Neuronal stem cell (in vitro differentiated cells): ENCODE measurements at regions not wholly inside any gene's neighbourhood (a gene's known extent, or its start where the extent isn't known, plus 50 kb on each side); places are given as distances from the start of the nearest gene placed in this dataset.

Experiments used
- DNase-seq: peaks from one replicate; pipeline ENCODE4 v3.0.0-alpha.2; 2013; ENCODE audit warnings: low spot score
- H2AFZ ChIP-seq: one replicate; pipeline ENCODE4 v1.6.1; 2013; ENCODE audit warnings: mild to moderate bottlenecking, low read length, inconsistent platforms
- H2AK5ac ChIP-seq: 2 replicates; pipeline ENCODE4 v1.6.1; 2013; ENCODE audit warnings: low read depth, mild to moderate bottlenecking, inconsistent platforms, low read length, moderate library complexity, mixed read lengths
- H2BK120ac ChIP-seq: 2 replicates; pipeline ENCODE4 v1.6.1; 2013; ENCODE audit warnings: low read depth, mild to moderate bottlenecking, inconsistent platforms, low read length, moderate library complexity, mixed read lengths
- H2BK12ac ChIP-seq: one replicate; pipeline ENCODE4 v1.6.1; 2013; ENCODE audit warnings: low read length, inconsistent platforms
- H2BK15ac ChIP-seq: 2 replicates; pipeline ENCODE4 v1.6.1; 2013; ENCODE audit warnings: mild to moderate bottlenecking, low read length, inconsistent platforms, mixed read lengths
- H2BK5ac ChIP-seq: one replicate; pipeline ENCODE4 v1.6.1; 2013; ENCODE audit warnings: inconsistent platforms, mild to moderate bottlenecking, low read length, moderate library complexity
- H3K14ac ChIP-seq: one replicate; pipeline ENCODE4 v1.6.1; 2013; ENCODE audit warnings: low read length, inconsistent platforms
- H3K18ac ChIP-seq: 2 replicates; pipeline ENCODE4 v1.6.1; 2013; ENCODE audit warnings: low read length, inconsistent platforms
- H3K23ac ChIP-seq: 2 replicates; pipeline ENCODE4 v1.6.1; 2013; ENCODE audit warnings: low read depth, mild to moderate bottlenecking, mixed read lengths, low read length, inconsistent platforms; ENCODE audit not compliant: poor library complexity
- H3K27ac ChIP-seq: replicated peaks from 3 replicates; pipeline ENCODE4 v1.5.1; 2013; ENCODE audit warnings: low read length, inconsistent platforms
- H3K27me3 ChIP-seq, 3 experiments: 2 replicates each; pipeline ENCODE4 v1.6.1; 2013; ENCODE audit warnings: low read length in 3 of 3, mild to moderate bottlenecking in 2 of 3, inconsistent platforms in 1 of 3, low read depth in 1 of 3, mixed read lengths in 1 of 3, moderate library complexity in 1 of 3; ENCODE audit not compliant: control insufficient read depth in 3 of 3, insufficient read depth in 3 of 3
- H3K36me3 ChIP-seq, 2 donors: replicated peaks in 1 of 2; 2 replicates each; pipeline ENCODE4 v1.6.1; 2013; ENCODE audit warnings: low read length in 2 of 2; ENCODE audit not compliant: control insufficient read depth in 2 of 2, insufficient read depth in 2 of 2
- H3K4ac ChIP-seq: 2 replicates; pipeline ENCODE4 v1.6.1; 2013; ENCODE audit warnings: inconsistent platforms, mild to moderate bottlenecking, low read length, moderate library complexity
- H3K4me1 ChIP-seq, 2 donors: 1 replicate in 1 of 2; 2 replicates in 1 of 2; pipeline ENCODE4 v1.6.1; 2013; ENCODE audit warnings: low read length in 2 of 2, low read depth in 1 of 2; ENCODE audit not compliant: control insufficient read depth in 2 of 2, insufficient read depth in 1 of 2
- H3K4me2 ChIP-seq: one replicate; pipeline ENCODE4 v1.6.1; 2013; ENCODE audit warnings: mild to moderate bottlenecking, low read length, inconsistent platforms; ENCODE audit not compliant: insufficient read depth, poor library complexity, severe bottlenecking
- H3K4me3 ChIP-seq, 2 donors: 2 replicates each; pipeline ENCODE4 v1.5.1; 2013; ENCODE audit warnings: low read length in 2 of 2, mild to moderate bottlenecking in 2 of 2, inconsistent platforms in 1 of 2, moderate library complexity in 1 of 2
- H3K79me1 ChIP-seq: one replicate; pipeline ENCODE4 v1.6.1; 2013; ENCODE audit warnings: low read depth, mild to moderate bottlenecking, inconsistent platforms, low read length, moderate library complexity
- H3K9ac ChIP-seq: one replicate; pipeline ENCODE4 v1.6.1; 2013; ENCODE audit warnings: mild to moderate bottlenecking, low read depth, low read length, inconsistent platforms; ENCODE audit not compliant: poor library complexity
- H3K9me3 ChIP-seq, 2 donors: replicated peaks in 1 of 2; 2 replicates each; pipeline versions ENCODE3 to v1.6.1; 2013; ENCODE audit warnings: low read length in 2 of 2, mild to moderate bottlenecking in 2 of 2, inconsistent platforms in 1 of 2, low read depth in 1 of 2, mixed read lengths in 1 of 2, moderate library complexity in 1 of 2; ENCODE audit not compliant: control insufficient read depth in 2 of 2, insufficient read depth in 1 of 2
- H4K8ac ChIP-seq: one replicate; pipeline ENCODE4 v1.6.1; 2013; ENCODE audit warnings: low read depth, mild to moderate bottlenecking, inconsistent platforms, low read length, moderate library complexity
- H4K91ac ChIP-seq: one replicate; pipeline ENCODE4 v1.6.1; 2013; ENCODE audit warnings: low read length, low read depth, mild to moderate bottlenecking, inconsistent platforms; ENCODE audit not compliant: poor library complexity
- WGBS, 2 donors: extraction: QIAGEN DNeasy Blood & Tissue Kit; methylation state at CpG; one replicate each; pipeline ENCODE4 v1.1.7; 2013; ENCODE audit warnings: missing lambda C conversion rate in 2 of 2, mixed read lengths in 1 of 2; ENCODE audit not compliant: insufficient read length in 2 of 2, insufficient replicate concordance in 1 of 2; ENCODE audit errors: extremely low coverage in 2 of 2; 5-methylcytosine and 5-hydroxymethylcytosine counted together

DNA sequence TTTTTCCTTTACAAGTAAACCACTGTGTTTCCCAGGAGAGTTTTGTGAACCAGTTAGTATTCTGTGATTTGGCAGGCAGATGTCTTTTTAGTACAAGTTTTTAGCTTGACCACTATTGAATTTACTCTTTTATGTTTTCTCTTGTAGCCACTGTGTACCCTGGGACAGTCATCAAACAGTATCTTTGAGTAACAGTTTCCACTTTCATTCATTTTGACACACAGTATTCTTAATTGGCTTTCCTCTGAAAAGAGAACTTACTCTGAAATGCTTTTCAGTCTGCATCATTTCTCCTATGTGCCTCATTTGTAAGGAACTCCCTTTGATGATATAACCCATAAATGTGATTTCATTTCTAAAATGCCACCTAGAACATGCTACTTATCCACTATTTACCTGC, 476.5 kb downstream of the PDGFC start:
- Histone ChIP-seq H2BK12ac (no peak overlapping the region), H2AFZ (no peak overlapping the region), H3K4me1 (no peaks in the 10 kb centered on the region), H3K4me3 (no peak overlapping the region), H3K4ac (no peak overlapping the region), H4K8ac (no peak overlapping the region), H4K91ac (no peak overlapping the region), H3K27me3 (no peaks in the 10 kb centered on the region), H3K79me1 (no peaks in the 10 kb centered on the region), H2BK15ac (no peak overlapping the region), H3K9ac (no peak overlapping the region), H2BK120ac (no peak overlapping the region), H3K14ac (no peak overlapping the region), H2AK5ac (no peak overlapping the region), H3K36me3 (no peaks in the 10 kb centered on the region), H3K23ac (no peak overlapping the region), H2BK5ac (no peak overlapping the region), H3K9me3 (no peaks in the 10 kb centered on the region), H3K18ac (no peak overlapping the region), H3K27ac (no peak overlapping the region), H3K4me2 (no peak overlapping the region)
- no peak for DNase-seq

DNA sequence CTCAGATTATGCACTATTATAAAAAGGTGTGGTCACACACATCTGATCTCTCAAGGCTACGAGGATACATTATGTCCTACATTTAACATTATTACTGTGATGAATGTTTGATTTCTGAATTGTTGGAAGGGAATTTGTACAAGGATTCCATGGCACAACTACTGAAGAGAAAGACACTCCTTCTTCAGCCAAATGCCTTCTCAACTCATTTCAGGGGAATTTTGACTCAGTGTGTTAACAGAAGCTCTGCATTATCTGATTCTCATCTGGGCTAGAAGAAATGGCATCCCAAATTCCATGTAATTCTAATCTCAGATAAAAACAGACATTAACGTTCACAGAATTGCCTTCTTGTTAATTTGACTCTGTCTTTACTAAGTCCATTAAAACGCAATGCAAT, 477.7 kb downstream of the PDGFC start:
- Histone ChIP-seq H3K18ac (no peak overlapping the region), H3K23ac (no peak overlapping the region), H3K4me1 (no peaks in the 10 kb centered on the region), H3K4me3 (no peak overlapping the region), H3K27ac (no peak overlapping the region), H2AK5ac (no peak overlapping the region), H4K8ac (no peak overlapping the region), H3K4me2 (no peak overlapping the region), H3K9ac (no peak overlapping the region), H2BK5ac (no peak overlapping the region), H3K27me3 (no peaks in the 10 kb centered on the region), H3K4ac (no peak overlapping the region), H3K14ac (no peak overlapping the region), H2BK12ac (no peak overlapping the region), H2BK15ac (no peak overlapping the region), H3K79me1 (no peaks in the 10 kb centered on the region), H3K36me3 (no peaks in the 10 kb centered on the region), H3K9me3 (no peaks in the 10 kb centered on the region), H4K91ac (no peak overlapping the region), H2AFZ (no peak overlapping the region), H2BK120ac (no peak overlapping the region)
- no CpG with 5 or more reads among the region's 3 CpGs for WGBS, 2 donors
- no peak for DNase-seq

DNA sequence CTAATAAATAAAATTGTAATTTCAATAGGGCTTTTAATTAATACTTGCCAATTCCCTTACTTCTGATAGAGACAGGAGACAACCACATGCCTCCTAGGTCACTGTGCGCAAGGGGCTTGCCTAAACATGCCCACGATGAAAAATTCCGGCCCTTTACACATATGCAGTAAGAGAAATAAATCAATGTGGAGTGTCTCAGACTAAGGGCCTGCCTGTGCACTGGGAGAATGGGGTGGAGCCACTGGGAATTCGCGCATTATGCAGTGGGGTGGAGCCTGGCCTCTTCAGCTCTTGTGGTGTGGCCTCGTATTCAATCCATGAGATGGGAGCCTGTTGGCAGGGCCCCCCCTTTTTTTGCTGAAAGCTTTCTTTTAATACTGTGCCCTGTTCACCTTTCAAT, 484.5 kb downstream of the PDGFC start:
- no peak overlapping the region for H2AK5ac ChIP-seq
- H3K14ac ChIP-seq: no peak overlapping the region
- no peak overlapping the region for H2AFZ ChIP-seq
- peaks cover 2 to 3% of the 10 kb centered on the region in 2 donors for H3K9me3 ChIP-seq
- no peak overlapping the region for H3K4me2 ChIP-seq
- DNase-seq: no peak
- H3K36me3 ChIP-seq: no peaks in the 10 kb centered on the region
- no peak overlapping the region for H3K9ac ChIP-seq
- no peak overlapping the region for H2BK120ac ChIP-seq
- no peaks in the 10 kb centered on the region for H3K27me3 ChIP-seq
- H3K27ac ChIP-seq: no peak overlapping the region
- H4K91ac ChIP-seq: no peak overlapping the region
- no peak overlapping the region for H2BK5ac ChIP-seq
- no peak overlapping the region for H4K8ac ChIP-seq
- H3K4ac ChIP-seq: no peak overlapping the region
- no peak overlapping the region for H3K4me3 ChIP-seq
- WGBS, 2 donors: no CpG with 5 or more reads among the region's 6 CpGs
- H2BK15ac ChIP-seq: no peak overlapping the region
- H3K18ac ChIP-seq: no peak overlapping the region
- no peaks in the 10 kb centered on the region for H3K4me1 ChIP-seq
- no peak overlapping the region for H3K23ac ChIP-seq
- H3K79me1 ChIP-seq: no peaks in the 10 kb centered on the region
- H2BK12ac ChIP-seq: no peak overlapping the region

DNA sequence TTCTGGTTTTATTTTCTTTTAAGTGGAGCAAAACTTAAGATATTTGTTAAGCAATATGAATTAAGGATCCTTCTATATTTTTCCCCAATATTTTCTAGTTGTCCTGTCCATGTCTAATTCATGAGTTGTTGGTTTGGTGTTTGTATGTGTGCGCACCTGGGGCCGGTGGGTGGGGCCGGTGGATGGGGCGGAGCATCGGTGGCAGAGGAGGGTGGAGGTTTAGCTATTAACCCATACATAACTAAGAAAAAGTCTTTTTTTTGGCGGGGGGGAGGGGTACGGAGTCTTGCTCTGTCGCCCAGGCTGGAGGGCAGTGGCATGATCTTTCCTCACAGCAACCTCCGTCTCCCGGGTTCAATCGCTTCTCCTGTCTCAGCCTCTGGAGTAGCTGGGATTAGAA, 489.8 kb downstream of the PDGFC start:
- Histone ChIP-seq H2AFZ (no peak overlapping the region), H4K8ac (no peak overlapping the region), H3K9me3 (no peaks in the 10 kb centered on the region), H2BK120ac (no peak overlapping the region), H3K27ac (no peak overlapping the region), H3K9ac (no peak overlapping the region), H3K79me1 (no peaks in the 10 kb centered on the region), H3K23ac (no peak overlapping the region), H2BK12ac (no peak overlapping the region), H3K27me3 (no peaks in the 10 kb centered on the region), H4K91ac (no peak overlapping the region), H2AK5ac (no peak overlapping the region), H3K4me3 (no peak overlapping the region), H3K36me3 (no peaks in the 10 kb centered on the region), H2BK15ac (no peak overlapping the region), H2BK5ac (no peak overlapping the region), H3K18ac (no peak overlapping the region), H3K4me1 (no peaks in the 10 kb centered on the region), H3K4ac (no peak overlapping the region), H3K4me2 (no peak overlapping the region), H3K14ac (no peak overlapping the region)
- no peak for DNase-seq
- no CpG with 5 or more reads among the region's 11 CpGs for WGBS, 2 donors
